ENCODE measurements at regions not wholly inside any gene's neighbourhood (a gene's known extent, or its start where the extent isn't known, plus 50 kb on each side); places are given as distances from the start of the nearest gene placed in this dataset.

GRCh38 chr7:111672901-111673300 is 110.6 kb upstream of the IMMP2L start:
- Histone ChIP-seq H3K56ac (ENCODE audit: insufficient read length, low read depth, low read length) (no peak overlapping the region), H3K23ac (ENCODE audit: insufficient read length, low read depth, low read length) (no peak overlapping the region), H3K23me2 (ENCODE audit: insufficient read length, low read depth, low read length, poor library complexity, severe bottlenecking) (no peaks in the 10 kb centered on the region), H4K5ac (ENCODE audit: insufficient read length, low read depth, low read length) (no peak overlapping the region), H3K4ac (ENCODE audit: low read depth, low read length) (no peak overlapping the region), H3K27me3 (ENCODE audit: insufficient read depth, low read length) (no peaks in the 10 kb centered on the region), H3K9me3 (ENCODE audit: control insufficient read depth, low read depth, low read length) (no peaks in the 10 kb centered on the region), H3K14ac (ENCODE audit: insufficient read depth, low read length) (no peak overlapping the region), H2BK15ac (ENCODE audit: low read depth, low read length) (no peak overlapping the region), H3K27ac (ENCODE audit: insufficient read length, low read depth, low read length) (no peak overlapping the region), H4K91ac (ENCODE audit: insufficient read length, low read depth, low read length) (no peak overlapping the region), H4K20me1 (ENCODE audit: control insufficient read depth, insufficient read depth, insufficient read length) (no peaks in the 10 kb centered on the region), H3K18ac (ENCODE audit: insufficient read length, low read depth, low read length) (no peak overlapping the region), H2BK120ac (ENCODE audit: low read depth, low read length, poor library complexity, severe bottlenecking) (no peak overlapping the region), H2BK12ac (ENCODE audit: insufficient read length, low read depth, low read length) (no peak overlapping the region), H2AK5ac (ENCODE audit: insufficient read length, low read length) (no peak overlapping the region), H3K9ac (ENCODE audit: extremely low read depth, insufficient read length, low read length) (no peak overlapping the region), H2BK20ac (ENCODE audit: low read depth, low read length, poor library complexity, severe bottlenecking) (no peak overlapping the region), H3K4me2 (ENCODE audit: insufficient read depth, insufficient read length, low read length) (no peak overlapping the region), H3K4me1 (ENCODE audit: insufficient read depth, low read length) (no peaks in the 10 kb centered on the region), H4K8ac (replicated peaks; ENCODE audit: insufficient read length, low read depth, low read length) (no peak overlapping the region), H2BK5ac (ENCODE audit: insufficient read length, low read length) (no peak overlapping the region), H3K79me1 (ENCODE audit: insufficient read depth, low read depth, low read length, poor library complexity, severe bottlenecking) (no peaks in the 10 kb centered on the region), H3T11ph (ENCODE audit: low read length) (no peak overlapping the region), H2AFZ (ENCODE audit: low read length) (no peak overlapping the region), H3K79me2 (ENCODE audit: insufficient read depth, low read length) (no peaks in the 10 kb centered on the region)
- H3K36me3 Mint-ChIP-seq (ENCODE audit: insufficient read depth in 1 of 3, low read depth in 3 of 3) = no peaks in the 10 kb centered on the region
- no peak for TF ChIP-seq CTCF (conservative IDR thresholded peaks at IDR 0.05)
- H3K4me3 Mint-ChIP-seq = no peak overlapping the region
- WGBS (ENCODE audit: extremely low coverage, insufficient read length, low lambda C conversion rate) = no CpG with 5 or more reads among the region's 6 CpGs
- H3K27me3 Mint-ChIP-seq (ENCODE audit: low read depth) = no peaks in the 10 kb centered on the region
- DNase-seq = no peak
- no peaks in the 10 kb centered on the region for H3K9me3 Mint-ChIP-seq
- no peak overlapping the region for H3K27ac Mint-ChIP-seq
- peaks cover 16 to 18% of the 10 kb centered on the region in 2 experiments for H3K4me1 Mint-ChIP-seq
